ENCODE measurements at regions not wholly inside any gene's neighbourhood (a gene's known extent, or its start where the extent isn't known, plus 50 kb on each side); places are given as distances from the start of the nearest gene placed in this dataset.

DNA sequence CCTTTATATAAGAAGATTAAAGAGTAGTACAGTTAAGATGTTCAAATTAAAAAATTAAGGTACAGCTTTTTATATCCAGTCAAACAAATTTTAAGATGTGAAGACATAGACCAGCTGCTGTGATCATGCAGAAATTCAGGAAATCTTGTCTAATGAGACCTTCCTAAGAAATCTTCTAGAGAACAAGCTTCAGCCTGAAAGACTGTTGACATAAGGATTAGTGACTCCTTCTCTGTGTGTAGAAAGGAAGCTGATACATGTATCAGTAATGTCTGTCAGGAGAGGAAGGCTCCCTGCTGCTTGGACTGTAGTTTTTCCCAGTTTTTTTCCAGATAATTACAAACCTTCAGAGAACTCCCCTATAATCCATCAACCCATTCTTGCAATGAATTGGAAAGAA, 75.8 kb upstream of the PCSK5 start:
- TF ChIP-seq, protein P1, sequence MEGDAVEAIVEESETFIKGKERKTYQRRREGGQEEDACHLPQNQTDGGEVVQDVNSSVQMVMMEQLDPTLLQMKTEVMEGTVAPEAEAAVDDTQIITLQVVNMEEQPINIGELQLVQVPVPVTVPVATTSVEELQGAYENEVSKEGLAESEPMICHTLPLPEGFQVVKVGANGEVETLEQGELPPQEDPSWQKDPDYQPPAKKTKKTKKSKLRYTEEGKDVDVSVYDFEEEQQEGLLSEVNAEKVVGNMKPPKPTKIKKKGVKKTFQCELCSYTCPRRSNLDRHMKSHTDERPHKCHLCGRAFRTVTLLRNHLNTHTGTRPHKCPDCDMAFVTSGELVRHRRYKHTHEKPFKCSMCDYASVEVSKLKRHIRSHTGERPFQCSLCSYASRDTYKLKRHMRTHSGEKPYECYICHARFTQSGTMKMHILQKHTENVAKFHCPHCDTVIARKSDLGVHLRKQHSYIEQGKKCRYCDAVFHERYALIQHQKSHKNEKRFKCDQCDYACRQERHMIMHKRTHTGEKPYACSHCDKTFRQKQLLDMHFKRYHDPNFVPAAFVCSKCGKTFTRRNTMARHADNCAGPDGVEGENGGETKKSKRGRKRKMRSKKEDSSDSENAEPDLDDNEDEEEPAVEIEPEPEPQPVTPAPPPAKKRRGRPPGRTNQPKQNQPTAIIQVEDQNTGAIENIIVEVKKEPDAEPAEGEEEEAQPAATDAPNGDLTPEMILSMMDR (IDR thresholded peaks at IDR 0.05) = no peak
- TF ChIP-seq, protein P2, sequence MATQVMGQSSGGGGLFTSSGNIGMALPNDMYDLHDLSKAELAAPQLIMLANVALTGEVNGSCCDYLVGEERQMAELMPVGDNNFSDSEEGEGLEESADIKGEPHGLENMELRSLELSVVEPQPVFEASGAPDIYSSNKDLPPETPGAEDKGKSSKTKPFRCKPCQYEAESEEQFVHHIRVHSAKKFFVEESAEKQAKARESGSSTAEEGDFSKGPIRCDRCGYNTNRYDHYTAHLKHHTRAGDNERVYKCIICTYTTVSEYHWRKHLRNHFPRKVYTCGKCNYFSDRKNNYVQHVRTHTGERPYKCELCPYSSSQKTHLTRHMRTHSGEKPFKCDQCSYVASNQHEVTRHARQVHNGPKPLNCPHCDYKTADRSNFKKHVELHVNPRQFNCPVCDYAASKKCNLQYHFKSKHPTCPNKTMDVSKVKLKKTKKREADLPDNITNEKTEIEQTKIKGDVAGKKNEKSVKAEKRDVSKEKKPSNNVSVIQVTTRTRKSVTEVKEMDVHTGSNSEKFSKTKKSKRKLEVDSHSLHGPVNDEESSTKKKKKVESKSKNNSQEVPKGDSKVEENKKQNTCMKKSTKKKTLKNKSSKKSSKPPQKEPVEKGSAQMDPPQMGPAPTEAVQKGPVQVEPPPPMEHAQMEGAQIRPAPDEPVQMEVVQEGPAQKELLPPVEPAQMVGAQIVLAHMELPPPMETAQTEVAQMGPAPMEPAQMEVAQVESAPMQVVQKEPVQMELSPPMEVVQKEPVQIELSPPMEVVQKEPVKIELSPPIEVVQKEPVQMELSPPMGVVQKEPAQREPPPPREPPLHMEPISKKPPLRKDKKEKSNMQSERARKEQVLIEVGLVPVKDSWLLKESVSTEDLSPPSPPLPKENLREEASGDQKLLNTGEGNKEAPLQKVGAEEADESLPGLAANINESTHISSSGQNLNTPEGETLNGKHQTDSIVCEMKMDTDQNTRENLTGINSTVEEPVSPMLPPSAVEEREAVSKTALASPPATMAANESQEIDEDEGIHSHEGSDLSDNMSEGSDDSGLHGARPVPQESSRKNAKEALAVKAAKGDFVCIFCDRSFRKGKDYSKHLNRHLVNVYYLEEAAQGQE (IDR thresholded peaks at IDR 0.05; ENCODE audit: insufficient read depth in 1 of 2, low read depth in 2 of 2, low read length in 1 of 2) = no peak
- TF ChIP-seq TCF7L2 (IDR thresholded peaks at IDR 0.05; ENCODE audit: low read depth, low read length) = no peak
